ENCODE measurements at regions not wholly inside any gene's neighbourhood (a gene's known extent, or its start where the extent isn't known, plus 50 kb on each side); places are given as distances from the start of the nearest gene placed in this dataset.
"Not testable (repeated sequence)": the region's sequence is repeated elsewhere in the genome, so short reads cannot be mapped to it uniquely, and the experiment has no call there.

DNA sequence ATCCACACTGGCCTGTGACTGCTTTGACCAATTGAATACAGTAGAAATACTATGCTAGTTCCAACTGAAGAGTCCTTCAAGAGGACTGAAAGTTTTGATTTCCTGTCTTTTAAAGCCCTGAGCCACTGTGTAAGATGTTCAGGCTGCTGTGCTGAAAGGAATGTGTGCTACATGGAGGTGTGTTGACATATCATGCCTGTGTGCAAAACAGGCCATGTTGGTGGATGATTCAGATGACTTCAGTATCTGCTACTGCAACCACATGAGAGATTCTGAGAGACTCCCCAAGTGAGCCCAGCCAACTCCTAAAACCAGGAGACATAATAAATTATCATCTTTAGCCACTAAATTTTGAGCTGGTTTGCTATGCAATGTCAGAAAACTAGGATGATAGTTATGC, 662.9 kb downstream of the ZEB2 start:
- no peak for DNase-seq (ENCODE audit: low spot score)

DNA sequence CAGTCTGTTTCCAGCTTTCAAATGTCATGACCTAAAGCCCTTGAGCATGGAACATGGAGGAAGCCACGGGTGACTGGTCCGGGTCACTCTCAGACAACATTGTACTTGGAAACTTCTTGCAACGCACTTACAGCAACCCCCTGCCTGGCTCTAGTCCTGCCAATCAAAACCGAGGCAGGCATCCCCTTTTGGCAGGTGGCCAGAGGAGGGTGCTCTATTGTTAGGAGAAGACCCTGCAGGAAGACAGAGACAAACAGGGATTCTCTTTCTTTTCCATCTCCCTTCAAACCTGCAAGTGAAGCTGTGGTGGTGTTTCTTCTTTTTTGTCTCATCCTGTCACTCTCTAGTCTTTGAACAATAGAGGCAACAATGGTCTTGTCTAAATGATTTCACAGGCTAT, 667.2 kb downstream of the ZEB2 start:
- DNase-seq (ENCODE audit: low spot score) = no peak

DNA sequence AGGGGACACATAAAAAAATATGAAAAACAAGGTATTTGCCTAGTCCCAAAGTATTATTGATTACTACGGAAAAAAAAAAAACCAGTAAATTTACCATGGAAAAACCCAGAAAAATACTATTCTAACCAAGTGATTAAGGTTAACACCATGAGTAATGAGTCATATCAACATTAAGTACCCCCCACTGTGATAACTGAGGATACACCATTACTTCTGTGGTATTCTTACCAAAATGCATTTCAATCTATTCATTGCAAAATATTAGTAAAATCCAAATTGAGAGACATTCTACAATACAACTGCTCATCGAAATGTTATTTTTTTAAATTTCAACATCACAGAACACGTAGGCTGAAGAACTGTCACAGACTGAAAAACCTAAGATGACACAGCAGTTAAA, 669.8 kb downstream of the ZEB2 start:
- no peak for DNase-seq (ENCODE audit: low spot score)

DNA sequence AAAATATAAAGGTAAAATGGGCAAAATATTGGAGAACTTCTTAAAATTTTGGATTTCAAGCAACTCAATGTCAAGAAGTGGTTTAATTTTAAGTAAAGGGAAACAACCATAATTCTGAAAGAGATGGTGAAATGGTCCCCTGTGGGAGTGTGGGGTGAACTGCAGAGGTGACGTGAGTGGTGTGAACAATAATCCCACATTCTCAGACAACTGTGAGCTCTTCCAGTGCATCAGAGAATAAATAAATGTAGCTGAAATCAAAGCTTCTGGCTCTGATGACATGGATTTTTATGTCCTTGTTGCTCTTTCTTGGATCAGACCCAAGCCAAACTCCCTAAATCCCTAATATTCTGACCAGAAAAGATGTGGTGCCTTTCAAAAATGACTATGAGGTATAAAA, 672.7 kb downstream of the ZEB2 start:
- no peak for DNase-seq (ENCODE audit: low spot score)

DNA sequence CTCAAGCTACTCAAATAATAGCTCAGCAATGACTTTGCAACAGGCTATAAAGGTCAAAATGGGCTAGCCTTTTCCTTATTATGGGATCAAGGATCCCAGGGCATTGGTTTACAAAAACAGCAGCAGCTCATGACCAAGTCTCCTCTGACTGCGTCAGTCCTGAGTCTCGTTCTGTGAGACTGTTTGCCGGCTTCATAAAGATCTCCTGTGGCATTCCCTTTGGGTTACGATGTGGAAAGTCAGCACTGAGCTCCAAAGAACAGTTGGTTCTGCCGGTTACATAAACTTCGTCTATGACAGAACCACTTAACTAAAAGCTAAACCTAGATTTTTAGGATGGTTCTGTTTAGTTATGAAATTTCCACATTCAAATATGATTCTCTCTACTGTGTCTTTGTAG, 674.9 kb downstream of the ZEB2 start:
- no peak for DNase-seq (ENCODE audit: low spot score)

DNA sequence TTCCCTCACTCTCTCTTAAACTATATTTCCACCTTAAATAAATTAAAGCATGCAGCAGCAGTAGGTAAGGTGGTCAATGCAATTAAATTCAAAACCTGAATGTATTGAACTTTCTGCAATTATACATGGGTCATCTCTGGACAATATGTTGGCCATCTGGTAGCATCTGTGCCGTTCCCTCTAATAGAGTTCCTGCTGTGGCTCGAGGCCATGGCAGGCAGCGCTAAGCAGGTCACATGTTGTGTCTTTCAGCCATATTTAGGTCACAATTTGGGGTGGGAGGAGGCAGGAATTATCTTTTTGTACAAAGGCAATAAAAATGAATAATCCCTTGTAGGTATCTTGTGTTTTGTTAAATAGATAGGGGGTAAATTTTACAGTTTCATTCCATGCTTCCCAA, 676.2 kb downstream of the ZEB2 start:
- DNase-seq (ENCODE audit: low spot score) = peak; percentile 52

DNA sequence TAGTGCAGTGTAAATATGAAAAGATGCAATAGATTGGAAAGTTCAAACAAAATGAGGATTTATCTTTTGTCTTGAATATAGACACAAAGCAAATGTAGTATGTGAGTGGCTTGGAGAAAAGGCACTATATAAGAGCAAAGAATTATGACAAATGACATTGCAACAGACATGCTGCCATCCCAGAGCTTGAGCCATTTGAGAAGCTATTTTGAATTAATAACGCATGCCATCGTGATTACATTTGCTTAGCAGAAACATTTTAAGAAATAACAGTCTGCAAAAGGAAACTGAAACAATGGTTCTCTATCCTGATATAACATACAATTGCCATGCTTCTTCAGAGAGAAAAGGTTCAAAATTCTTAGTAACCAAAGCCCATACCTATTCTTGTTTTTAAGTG, 677.1 kb downstream of the ZEB2 start:
- DNase-seq (ENCODE audit: low spot score) = no peak

DNA sequence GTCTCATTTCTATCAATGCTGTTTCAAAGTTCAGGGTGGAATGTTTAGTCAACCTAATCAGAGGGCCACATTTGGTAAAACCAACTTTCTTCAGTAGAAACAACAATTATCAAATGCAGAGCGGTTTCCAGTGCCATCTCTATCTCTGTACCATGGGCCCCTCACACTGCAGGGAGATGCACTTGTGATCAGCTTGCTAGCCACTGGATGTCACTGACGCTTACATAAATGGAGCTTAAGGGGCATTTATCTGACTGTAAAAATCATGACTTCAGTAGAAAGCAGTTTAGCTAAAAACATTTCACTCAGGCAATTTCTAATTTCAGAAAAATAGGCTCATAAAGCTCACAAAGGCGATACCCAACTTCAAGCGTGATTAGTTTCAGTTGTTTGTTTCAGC, 678.0 kb downstream of the ZEB2 start:
- no peak for DNase-seq (ENCODE audit: low spot score)

DNA sequence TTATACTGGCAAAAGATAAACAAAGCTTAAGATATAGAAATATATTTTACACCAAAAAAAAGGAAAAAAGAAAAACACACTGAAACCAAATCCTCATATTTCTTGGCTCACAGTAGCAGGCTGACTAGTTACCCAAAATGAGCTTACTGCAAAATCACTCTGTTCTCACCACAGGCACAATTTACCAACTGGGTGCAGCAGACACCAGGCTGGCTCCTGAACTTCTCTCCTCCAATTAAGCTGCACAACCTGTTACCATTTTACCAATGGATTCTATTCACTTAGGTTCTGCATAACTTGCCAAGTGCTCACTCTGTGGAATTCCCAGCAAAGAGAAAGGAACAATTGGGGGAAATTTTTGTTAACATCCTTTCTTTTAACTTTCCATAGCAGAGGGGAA, 679.3 kb downstream of the ZEB2 start:
- peak; percentile 56 for DNase-seq (ENCODE audit: low spot score)

DNA sequence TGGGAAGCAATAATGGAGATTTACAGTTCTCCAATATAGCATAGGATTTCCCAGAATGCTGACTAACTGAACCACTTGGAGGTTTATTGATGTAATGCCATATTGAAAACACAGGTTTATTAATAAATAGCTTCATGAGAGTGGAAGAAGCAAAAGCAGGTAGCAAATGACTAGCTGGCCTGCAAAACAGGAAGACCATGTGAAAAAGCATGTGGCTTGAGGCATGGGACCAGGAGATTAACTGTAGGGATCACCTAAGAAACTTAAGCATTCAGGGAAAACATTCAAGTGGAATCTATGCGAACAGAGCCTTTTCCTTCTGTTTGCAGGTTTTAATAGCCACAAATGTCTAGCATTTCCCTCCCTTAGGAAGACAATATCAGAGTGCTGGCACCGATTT, 679.7 kb downstream of the ZEB2 start:
- DNase-seq (ENCODE audit: low spot score) = no peak

DNA sequence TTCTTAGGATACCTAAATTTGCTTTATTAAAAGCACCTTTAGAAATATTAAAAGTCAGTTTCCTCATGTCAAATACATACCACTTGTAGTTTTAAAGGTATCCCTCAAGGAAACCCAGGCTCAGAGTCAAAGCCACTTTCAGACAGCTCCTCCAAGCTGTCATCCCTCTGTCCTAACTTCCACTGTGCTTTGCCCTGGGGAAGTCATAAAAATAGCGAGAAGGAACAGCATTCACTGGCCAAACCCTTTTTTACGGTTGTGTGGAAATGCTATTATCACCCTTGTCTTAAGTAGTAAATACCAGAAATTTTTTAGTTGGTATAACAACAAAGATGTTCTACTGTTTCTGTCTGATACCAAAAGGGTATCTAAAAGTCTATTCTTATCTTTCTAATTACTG, 680.5 kb downstream of the ZEB2 start:
- DNase-seq (ENCODE audit: low spot score) = no peak

DNA sequence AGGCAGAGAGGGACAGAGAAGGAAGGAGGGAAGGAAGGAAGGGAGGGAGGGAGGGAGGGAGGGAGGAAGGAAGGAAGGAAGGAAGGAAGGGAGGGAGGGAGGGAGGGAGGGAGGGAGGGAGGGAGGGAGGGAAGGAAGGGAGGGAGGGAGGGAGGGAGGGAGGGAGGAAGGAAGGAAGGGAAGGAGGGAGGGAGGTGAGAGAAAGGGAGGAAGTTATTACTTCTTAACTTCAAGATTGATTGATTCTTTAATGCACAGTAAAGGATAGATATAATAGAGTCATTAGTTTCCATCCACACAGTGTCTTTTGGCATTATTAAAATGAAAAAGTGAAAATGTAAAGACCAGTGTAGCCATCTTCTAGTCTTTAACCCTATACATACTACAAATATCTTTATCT, 682.9 kb downstream of the ZEB2 start:
- not testable (repeated sequence) for DNase-seq (ENCODE audit: low spot score)

DNA sequence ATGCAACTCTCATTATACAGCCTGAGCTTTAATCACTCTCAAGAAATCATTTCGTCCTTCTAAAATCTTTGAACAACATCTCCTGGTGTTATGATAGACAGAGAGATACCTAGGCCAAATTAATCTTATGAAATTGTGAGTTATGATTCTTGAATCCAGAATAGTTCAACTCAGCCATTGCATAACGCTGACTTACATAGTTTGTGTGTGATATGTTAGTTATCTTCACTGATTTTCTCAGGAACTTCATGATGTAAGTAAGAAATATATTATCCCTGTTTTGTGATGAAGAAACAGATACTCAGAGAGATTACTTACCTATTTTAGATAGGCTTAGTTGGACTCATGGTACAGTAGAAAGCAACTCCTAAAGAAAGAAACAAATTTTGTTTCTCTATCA, 684.4 kb downstream of the ZEB2 start:
- no peak for DNase-seq (ENCODE audit: low spot score)

DNA sequence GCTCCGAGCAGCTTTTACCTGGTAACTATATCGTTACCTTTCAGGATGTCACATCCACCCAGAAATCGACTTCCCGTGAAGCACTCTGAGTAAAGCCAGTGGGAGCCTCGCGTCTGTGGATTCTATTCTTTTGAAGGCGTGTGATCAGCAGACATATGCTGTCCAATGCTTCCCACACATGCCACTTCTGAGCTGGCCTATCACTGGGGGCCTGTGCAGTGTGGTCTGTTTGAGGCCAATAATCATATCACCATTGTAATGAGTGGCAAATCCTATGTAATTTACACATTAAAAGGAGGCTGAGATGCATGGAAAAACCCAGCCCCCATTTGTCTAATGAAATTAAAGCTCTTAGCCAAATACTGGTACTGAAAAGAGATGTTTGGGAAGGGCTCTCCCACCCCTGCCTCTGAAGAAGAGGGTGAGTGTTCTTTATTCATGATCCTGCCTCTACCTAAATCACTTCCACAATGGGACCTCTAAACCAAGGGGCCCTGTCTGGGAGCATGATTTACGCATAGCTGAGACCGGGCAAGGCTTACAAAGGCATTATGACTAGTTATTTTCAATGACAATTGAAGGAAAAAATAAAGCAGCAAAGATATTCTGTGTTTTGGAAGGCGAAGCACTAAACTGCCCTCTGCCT, 686.8 kb downstream of the ZEB2 start:
- no peak for DNase-seq (ENCODE audit: low spot score)

DNA sequence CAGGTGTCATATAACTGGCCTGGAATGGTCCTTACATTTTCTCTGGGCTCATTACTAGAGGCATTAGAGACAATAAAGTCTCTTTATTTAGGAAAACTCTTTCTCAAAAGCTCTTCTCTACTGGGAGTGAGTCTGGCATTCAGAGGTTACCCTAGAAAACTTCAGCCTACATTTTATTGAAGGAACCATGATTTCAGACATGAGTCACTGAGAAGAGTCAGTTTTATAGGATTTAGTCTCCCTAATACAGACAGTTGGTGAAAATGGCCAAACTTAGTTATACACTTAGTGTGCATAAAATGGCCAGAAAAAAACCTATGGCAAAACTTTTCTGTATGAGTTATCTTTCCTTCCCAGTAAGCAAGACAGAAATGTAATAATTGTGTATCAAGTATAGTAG, 689.4 kb downstream of the ZEB2 start:
- no peak for DNase-seq (ENCODE audit: low spot score)

DNA sequence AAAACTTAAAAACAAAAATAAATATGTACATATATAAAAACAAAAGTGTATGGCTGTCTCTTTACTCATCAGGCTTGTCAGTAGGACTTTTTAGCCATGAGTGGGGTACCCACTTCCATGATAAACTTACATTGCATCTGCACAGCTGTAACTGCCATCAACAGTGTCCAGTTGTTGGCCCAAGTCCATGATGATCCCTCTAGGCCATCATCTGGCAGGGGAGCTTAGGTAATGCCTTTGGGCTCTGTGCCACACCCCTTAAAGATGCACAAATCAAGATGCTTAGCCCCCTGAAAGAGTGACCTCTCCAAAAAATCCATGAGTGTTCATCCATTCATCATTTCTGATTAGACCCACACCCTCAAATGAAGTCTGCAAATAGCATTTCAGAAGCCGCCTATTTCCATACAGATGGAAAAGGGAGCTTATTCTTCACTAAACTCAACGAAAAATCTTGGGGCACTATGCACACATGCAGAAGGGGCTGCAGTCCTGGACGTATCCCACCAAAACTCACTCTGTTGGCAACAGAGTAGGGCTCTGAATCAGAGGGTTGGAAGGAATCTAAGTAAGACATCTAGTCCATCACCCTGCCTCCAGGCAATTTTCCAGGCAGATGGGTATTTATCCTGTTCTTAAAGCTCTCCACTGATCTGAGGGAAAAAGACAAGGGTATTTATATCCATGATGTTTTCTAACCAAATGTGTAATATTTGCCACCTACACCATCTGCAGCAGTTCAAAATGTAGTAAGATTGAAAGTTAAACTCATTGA, 691.0 kb downstream of the ZEB2 start:
- no peak for DNase-seq (ENCODE audit: low spot score)

DNA sequence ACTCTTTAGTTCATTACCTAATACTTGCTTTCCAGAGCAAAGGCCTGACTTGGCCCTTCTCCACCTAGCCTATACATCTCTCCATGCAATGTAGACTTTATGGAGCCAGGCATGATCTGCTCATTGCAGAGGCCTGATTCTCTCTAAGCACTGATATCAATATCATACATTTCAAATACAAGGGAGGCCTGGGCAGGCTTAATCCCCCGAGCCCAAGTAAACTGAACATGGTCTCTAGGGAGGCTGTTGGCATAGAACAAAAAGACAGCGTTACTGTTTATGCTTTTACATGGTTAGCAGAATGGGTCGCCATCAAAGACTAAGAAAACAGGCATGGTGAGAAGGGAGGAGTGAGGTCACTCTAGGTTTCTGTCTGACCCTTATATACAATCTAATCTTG, 695.1 kb downstream of the ZEB2 start:
- DNase-seq (ENCODE audit: low spot score) = no peak

DNA sequence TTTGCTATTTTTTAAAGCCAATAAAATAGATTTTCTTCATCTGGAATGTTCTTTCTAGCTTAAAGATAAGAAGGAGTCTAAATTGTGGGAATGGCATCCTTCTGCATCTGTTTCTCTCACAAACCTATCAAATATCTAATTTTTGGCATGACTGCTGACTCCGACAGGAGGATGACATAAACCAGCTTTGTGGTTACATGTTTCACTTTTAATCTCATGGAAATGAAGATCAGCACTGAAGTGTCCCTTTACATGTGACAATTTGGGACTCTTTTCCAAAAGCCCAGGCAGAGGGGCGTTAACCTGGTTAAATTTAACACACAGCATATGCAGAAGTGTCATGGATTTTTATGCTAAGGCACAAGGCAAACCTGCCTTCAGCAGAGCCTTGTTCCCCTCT, 694.7 kb downstream of the ARHGAP15 start:
- DNase-seq (ENCODE audit: low spot score) = no peak

DNA sequence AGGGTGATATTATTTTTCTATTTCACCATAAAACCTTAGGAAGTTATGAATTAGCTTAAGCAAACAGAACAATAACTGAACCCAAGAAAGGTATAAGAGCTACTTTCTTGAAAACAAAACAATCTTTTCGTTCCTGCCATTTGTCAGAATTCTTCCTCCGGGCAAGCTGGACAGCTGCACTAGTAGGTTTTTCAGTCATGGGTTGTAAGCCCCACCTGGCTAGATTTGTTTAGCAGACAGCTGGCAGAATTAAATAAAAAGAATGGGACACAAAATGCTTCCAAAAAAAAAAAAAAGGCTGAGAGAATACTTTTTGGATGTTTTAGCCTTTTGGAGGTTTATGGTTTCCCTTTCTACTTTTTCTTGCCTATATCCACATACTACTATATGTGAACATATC, 694.1 kb downstream of the ARHGAP15 start:
- DNase-seq (ENCODE audit: low spot score) = no peak

DNA sequence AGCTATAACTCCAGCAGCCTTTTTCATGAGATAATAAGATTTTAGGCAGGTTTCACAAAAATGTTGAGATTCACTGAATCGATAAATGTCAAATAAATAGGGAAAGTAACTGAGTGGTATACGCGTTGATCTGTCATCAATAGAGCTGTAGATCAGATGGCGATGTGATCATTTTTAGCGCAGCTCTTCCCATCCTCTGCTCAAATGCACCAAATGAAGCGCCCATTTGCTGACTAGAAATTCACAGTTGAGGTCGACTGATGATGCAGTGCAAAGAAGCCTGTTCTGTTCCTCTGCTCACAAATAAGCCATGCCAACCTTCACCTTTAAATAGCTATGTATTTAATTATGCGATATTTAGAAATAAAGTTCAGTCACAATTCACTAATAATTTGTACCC, 693.5 kb downstream of the ARHGAP15 start:
- no peak for DNase-seq (ENCODE audit: low spot score)

DNA sequence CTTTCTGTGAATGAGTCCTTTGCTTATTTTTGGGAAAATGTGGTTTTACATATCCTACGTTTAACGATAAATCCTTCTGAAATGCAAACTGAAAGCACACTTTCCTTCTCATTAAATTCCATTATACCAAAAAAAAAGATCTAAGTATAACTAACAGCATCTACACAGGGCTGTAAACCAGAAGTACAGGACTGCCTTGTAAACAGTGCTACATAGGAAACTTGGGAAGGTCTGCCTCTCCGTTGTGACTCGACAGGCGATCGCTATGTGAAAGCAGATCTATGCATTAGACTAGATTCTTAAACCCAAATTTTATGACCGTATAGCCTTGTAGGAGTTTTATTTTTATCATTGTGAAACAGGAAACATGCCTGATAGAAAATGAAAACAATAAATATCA, 690.5 kb downstream of the ARHGAP15 start:
- no peak for DNase-seq (ENCODE audit: low spot score)

DNA sequence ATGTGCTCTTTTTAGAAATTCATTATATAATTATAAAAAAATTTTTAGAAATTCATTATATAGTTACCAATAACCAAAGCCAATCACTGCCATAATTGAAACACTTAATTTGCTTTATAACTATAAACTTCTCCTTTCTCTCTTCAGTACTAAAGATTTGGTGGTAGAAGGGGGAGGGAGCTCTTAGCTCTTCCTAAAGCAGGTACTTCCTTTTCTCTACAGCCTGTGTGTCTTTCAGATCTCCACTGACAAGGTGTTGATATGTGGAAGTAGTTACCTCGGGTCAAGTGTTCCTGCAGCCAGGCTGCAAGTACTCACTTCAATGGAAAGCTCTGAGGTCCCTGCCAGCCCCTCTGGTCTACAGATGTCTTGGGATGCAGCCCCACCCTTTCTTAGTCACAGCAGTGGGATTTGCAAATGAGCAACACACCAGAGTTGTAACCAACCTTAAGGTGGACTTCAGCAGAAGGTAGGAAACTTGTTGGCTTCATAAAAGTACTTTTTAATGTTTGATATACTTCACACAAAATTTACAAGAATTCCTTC, 690.0 kb downstream of the ARHGAP15 start:
- DNase-seq (ENCODE audit: low spot score) = no peak

All from cerebellar cortex (tissue), 1 donor.